ENCODE measurements at regions not wholly inside any gene's neighbourhood (a gene's known extent, or its start where the extent isn't known, plus 50 kb on each side); places are given as distances from the start of the nearest gene placed in this dataset.
A peak's percentile ranks its signal among the peaks of the same experiment; 100 is the strongest.
"Not testable (repeated sequence)": the region's sequence is repeated elsewhere in the genome, so short reads cannot be mapped to it uniquely, and the experiment has no call there.

DNA sequence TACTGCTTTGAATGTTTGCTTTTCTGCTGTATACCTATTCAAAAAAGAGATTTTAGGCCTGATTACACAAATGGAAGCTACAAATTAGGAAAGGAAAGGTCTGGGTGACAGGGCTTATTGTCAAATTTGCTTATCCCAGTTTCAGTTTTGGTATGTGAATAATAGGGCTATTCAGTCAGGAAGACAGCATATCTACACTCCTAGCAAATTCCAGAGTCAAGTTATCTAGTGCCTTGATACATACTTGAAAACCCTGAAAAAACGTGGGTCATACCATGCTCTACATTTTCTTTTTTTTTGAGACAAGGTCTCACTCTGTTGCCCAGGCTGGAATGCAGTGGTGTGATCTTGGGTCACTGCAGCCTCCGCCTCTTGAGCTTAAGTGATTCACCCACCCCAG lies 59.2 kb upstream of the CCDC180 start:
- DNase-seq (ENCODE audit: low read depth); H3K4me3 ChIP-seq (ENCODE audit: low read depth, low read length): not testable (repeated sequence)

DNA sequence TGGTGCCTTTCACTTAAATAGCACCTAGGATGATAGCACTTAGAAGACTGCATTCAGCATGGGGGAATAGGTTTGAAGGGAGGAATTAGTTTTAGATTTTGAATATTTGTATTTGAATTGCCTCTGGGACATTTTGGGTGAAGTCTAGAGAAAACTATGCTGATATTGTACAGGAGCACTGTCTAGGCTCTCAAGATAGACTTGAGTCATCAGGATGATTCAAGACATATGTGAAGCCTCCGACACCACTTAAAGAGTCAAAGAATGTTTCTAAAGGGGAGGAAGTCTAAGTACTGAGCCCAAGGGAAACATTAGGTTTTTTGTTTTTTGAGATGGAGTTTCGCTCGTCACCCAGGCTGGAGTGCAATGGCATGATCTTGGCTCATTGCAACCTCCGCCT lies 63.9 kb upstream of the CCDC180 start:
- no peak for DNase-seq (ENCODE audit: low read depth)
- no peak overlapping the region for H3K4me3 ChIP-seq (ENCODE audit: low read depth, low read length)
- TF ChIP-seq MYC (IDR thresholded peaks at IDR 0.05; ENCODE audit: low read depth, low read length) (no peak), POLR2A (IDR thresholded peaks at IDR 0.05; ENCODE audit: extremely low read depth, insufficient read length) (no peak)
- TF ChIP-seq, protein P1, sequence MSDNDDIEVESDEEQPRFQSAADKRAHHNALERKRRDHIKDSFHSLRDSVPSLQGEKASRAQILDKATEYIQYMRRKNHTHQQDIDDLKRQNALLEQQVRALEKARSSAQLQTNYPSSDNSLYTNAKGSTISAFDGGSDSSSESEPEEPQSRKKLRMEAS (IDR thresholded peaks at IDR 0.05; ENCODE audit: low read depth, low read length), result no peak

DNA sequence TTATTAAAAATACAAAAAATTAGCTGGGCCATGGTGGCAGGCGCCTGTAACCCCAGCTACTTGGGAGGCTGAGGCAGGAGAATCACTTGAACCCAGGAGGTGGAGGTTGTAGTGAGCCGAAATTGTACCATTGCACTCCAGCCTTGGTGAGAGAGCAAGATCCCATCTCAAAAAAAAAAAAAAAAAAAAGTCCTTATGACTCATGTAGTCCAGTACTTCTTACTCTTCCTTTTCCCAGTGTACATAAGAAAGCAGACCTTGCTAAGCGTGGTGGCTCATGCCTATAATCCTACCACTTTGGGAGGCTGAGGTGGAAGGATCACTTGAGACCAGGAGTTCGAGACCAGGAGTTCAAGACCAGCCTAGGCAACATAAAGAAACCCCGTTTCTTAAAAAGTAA lies 66.0 kb upstream of the CCDC180 start:
- DNase-seq (ENCODE audit: low read depth); H3K4me3 ChIP-seq (ENCODE audit: low read depth, low read length): not testable (repeated sequence)

DNA sequence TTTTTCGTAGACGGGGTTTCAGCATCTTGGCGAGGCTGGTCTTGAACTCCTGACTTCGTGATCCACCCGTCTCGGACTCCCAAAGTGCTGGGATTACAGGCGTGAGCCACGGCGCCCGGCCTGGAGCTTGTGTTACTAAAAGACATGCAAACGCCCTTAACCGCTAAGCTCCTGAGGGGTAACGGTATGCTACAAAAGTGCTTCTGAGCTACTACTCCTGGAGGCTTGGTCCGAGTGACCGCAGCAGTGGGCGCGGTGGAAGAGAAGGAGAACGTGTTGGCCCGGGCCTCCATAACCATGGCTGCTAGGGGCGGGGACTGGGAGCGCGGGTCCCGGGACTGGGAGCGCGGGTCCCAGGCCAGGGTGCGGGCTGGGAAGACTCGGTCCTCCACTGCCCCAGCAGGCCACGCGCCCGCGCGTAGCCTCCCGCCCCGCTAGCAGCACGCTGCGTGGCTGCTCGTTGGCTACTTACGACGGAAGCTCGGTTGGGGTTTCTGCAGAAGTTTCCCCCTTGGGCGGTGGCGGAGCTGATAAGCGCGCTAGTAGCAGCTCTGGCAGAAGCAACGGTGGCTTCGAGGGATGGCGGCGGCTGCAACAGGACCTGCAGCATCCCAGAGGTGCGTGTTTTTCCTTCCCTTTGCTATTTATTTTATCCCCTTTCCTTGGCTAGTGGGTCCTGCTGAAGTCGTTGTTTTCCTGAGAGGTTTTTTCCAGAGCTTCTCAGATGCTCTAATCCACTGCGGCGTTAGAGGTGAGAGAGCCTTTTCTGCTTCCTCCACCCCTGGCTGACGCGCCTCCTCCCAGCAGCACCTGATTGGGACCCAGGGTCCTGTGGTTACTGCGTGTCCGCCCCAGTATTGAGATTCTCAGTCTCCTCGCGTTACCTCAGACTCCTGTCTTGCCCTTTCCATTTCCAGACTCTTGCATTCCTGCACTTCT lies 69.2 kb upstream of the CCDC180 start:
- DNase-seq (ENCODE audit: low read depth), result peak; percentile 94
- H3K4me3 ChIP-seq (ENCODE audit: low read depth, low read length), result peak overlapping the region; percentile 81
- TF ChIP-seq, protein P1 (IDR thresholded peaks at IDR 0.05; ENCODE audit: low read depth, low read length), result peak; percentile 72; the same call in 1 of the 2 replicates
- peak; percentile 76 for TF ChIP-seq MYC (IDR thresholded peaks at IDR 0.05; ENCODE audit: low read depth, low read length)
- TF ChIP-seq, protein P2, sequence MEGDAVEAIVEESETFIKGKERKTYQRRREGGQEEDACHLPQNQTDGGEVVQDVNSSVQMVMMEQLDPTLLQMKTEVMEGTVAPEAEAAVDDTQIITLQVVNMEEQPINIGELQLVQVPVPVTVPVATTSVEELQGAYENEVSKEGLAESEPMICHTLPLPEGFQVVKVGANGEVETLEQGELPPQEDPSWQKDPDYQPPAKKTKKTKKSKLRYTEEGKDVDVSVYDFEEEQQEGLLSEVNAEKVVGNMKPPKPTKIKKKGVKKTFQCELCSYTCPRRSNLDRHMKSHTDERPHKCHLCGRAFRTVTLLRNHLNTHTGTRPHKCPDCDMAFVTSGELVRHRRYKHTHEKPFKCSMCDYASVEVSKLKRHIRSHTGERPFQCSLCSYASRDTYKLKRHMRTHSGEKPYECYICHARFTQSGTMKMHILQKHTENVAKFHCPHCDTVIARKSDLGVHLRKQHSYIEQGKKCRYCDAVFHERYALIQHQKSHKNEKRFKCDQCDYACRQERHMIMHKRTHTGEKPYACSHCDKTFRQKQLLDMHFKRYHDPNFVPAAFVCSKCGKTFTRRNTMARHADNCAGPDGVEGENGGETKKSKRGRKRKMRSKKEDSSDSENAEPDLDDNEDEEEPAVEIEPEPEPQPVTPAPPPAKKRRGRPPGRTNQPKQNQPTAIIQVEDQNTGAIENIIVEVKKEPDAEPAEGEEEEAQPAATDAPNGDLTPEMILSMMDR (IDR thresholded peaks at IDR 0.05; ENCODE audit: low read depth, low read length), result no peak

DNA sequence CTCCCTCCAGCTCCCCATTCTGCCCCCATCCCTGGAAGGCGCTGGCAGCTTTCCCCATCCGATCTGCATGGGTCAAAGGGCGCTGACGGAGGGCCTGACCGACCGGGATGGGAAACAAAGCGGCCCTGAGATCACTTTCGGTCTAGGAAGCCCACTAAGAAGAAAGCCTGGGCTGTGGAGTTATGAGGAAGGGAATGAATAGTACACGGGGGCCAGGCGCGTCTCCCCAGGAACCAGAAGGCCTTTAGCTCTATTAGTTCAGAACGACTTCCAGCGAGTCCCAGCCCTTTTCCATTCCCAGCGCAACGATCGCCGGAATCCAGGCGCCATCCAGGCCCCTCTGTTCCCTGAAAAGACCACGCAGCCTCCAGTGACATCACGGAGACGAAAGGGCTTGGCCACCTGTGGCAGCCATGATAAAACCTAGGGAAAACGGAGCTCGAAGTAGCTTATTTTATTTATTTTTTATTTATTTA lies 70.1 kb upstream of the CCDC180 start:
- TF ChIP-seq, protein P1 (IDR thresholded peaks at IDR 0.05; ENCODE audit: low read depth, low read length), result no peak
- TF ChIP-seq, protein P2 (IDR thresholded peaks at IDR 0.05; ENCODE audit: low read depth, low read length), result no peak
- TF ChIP-seq MYC (IDR thresholded peaks at IDR 0.05; ENCODE audit: low read depth, low read length) (no peak), POLR2A (IDR thresholded peaks at IDR 0.05; ENCODE audit: extremely low read depth, insufficient read length) (no peak)
- DNase-seq (ENCODE audit: low read depth), result no peak
- H3K4me3 ChIP-seq (ENCODE audit: low read depth, low read length), result peak overlapping the region; percentile 81

DNA sequence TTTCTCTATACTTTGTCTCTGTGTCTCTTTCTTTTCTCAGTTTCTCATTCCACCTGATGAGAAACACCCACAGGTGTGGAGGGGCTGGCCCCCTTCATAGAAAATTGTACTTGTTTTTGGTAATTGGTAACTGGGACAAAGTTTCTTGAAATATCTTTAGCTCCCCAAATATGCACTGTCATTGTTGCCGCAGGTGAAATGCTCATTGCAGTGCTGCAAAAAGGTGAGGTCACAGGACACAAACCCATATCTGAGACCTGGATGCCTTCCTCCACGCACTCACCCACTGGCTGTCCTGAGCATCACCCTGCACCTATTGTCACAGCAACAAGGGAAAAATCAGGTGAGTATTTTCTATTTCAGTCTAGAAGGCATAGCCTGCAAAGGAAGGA lies 74.5 kb upstream of the CCDC180 start:
- not testable (repeated sequence) for H3K4me3 ChIP-seq (ENCODE audit: low read depth, low read length); DNase-seq (ENCODE audit: low read depth)

DNA sequence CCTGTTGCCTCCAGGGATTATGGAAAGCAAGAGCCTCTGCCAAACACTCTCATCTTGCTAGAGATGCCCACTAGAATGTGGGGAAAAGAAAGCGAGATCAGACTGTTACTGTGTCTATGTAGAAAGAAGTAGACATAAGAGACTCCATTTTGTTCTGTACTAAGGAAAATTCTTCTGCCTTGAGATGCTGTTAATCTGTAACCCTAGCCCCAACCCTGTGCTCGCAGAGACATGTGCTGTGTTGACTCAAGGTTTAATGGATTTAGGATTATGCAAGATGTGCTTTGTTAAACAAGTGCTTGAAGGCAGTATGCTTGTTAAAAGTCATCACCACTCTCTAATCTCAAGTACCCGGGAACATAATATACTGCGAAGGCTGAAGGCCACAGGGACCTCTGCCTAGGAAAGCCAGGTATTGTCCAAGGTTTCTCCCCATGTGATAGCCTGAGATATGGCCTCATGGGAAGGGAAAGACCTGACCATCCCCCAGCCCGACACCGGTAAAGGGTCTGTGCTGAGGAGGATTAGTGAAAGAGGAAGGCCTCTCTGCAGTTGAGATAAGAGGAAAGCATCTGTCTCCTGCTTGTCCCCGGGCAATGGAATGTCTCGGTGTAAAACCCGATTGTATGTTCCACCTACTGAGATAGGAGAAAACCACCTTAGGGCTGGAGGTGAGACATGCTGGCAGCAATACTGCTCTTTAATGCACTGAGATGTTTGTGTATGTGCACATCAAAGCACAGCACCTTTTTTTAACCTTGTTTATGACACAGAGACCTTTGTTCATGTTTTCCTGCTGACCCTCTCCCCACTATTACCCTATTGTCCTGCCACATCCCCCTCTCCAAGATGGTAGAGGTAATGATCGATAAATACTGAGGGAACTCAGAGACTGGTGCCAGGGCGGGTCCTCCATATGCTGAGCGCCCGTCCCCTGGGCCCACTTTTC lies 75.1 kb upstream of the CCDC180 start:
- not testable (repeated sequence) for H3K4me3 ChIP-seq (ENCODE audit: low read depth, low read length)

DNA sequence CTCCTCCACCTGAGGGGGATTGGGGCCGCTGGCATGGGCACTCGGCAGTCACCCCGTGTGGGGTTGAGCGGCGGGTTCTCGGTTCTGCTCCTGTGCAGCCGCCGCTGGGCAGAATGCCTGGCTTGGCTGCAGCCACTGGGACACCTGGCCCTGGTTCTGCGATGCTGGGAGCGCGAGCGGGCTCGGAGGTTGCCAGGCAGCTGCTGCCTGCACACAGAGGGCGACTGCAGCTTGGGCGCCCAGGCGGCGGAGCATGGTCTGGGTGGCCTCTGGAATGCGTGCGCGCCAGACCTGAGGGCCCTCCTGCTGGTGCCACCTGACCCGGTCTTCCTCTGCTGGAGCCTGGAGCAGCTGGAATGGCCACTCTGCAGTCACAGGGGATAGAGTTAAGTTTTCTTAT lies 85.1 kb upstream of the CCDC180 start:
- H3K4me3 ChIP-seq (ENCODE audit: low read depth, low read length), result not testable (repeated sequence)

More for the DNA sequence above, 75.1 kb upstream of the CCDC180 start:
- not testable (repeated sequence) for DNase-seq (ENCODE audit: low read depth)

DNA sequence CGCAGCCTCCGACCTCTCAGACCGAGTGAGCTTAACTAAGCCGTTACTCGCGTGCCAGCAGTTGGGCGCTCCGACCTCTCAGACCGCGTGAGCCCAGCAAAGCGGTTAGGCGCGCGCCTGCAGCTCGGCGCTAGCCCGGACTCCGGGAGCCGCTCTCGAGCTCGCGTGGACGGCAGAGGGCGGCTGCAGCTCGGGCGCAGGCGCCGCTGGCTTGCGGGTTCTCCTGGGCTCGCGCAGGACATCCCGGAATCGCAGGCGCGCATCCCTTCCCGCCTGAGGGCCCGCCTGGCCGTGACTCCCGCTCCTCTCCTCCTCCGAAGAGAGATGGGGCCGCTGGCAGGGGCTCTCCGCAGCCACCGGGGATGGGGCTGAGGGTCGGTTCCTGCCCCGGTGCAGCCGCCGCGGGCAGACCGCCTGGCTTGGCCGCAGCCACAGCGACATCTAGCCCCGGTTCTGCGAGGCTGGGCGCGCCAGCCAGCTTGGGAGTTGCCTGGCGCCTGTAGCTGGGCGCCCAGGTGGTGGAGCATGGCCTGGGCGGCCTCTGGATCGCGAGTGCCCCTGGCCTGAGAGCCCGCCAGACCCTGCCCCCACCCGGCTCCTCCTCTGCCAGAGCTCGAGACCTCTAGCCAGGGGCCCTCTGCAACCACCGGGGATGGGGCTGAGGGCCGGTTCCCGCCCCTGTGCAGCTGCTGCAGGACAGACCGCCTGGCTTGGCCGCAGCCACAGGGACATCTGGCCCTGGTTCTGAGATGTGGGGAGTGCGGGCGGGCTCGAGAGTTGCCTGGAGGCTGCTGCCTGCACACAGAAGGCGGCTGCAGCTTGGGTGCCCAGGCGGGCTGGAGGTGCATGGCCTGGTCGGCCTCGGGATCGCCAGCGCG lies 85.7 kb upstream of the CCDC180 start:
- DNase-seq (ENCODE audit: low read depth), result peak; percentile 74

More for the DNA sequence above, 85.1 kb upstream of the CCDC180 start:
- not testable (repeated sequence) for DNase-seq (ENCODE audit: low read depth)

More for the DNA sequence above, 85.7 kb upstream of the CCDC180 start:
- not testable (repeated sequence) for H3K4me3 ChIP-seq (ENCODE audit: low read depth, low read length)

All from NB4 (cell line).